AG09309 (cell line): ENCODE measurements at regions not wholly inside any gene's neighbourhood (a gene's known extent, or its start where the extent isn't known, plus 50 kb on each side); places are given as distances from the start of the nearest gene placed in this dataset.

ENCODE experiments used
- DNase-seq: peaks from one replicate; pipeline ENCODE4 v3.0.0-alpha.2; 2010; ENCODE audit warnings: low read depth
- H3K4me3 ChIP-seq: 2 replicates; pipeline ENCODE4 v1.5.1; 2011; ENCODE audit warnings: mild to moderate bottlenecking, low read depth, low read length, moderate library complexity; ENCODE audit not compliant: control insufficient read depth
- TF ChIP-seq, protein P1 (sequence below): IDR thresholded peaks from 2 replicates; pipeline ENCODE4 v1.5.1; 2011; ENCODE audit warnings: mild to moderate bottlenecking, low read depth, low read length, inconsistent platforms; ENCODE audit not compliant: insufficient read depth, control insufficient read depth; ENCODE audit errors: missing control alignments

GRCh38 chr12:19894803-19895202 lies 455.5 kb downstream of the AEBP2 start:
- no peak for DNase-seq
- H3K4me3 ChIP-seq: no peak overlapping the region

DNA sequence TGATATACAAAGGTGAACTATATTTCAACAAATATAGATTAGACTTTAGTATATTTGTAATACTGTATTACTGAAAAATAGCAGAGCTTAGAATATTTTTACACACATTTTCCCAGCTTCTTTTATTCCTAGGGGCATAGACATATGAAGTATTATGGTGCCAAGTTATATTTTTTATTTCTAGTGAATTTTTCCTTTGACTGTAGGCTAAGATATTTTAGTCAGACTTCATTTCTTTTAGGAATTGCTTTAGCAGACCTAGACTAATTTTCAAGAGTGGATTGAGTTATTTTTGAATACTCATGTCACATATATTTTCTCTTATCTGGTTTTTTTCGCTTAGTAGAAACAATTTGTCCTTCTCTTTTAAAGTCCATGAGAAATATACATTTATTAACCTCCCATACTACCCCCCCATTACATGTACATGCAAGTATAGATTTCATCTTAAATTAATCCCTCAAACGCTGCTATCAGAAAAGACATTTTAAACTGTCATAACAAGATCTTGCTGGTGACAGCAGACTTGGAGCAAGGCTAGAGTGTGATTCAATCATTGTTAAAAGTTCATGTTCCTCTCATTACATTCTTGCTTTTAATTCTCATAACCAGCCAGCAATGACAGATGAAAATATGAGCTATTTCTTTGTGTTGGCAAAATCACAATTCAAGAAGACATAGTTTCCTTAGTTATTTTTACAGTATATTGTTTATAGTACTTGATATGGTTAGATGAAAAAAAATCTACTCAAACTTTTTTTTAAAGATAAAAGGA lies 456.1 kb downstream of the AEBP2 start:
- TF ChIP-seq, protein P1, sequence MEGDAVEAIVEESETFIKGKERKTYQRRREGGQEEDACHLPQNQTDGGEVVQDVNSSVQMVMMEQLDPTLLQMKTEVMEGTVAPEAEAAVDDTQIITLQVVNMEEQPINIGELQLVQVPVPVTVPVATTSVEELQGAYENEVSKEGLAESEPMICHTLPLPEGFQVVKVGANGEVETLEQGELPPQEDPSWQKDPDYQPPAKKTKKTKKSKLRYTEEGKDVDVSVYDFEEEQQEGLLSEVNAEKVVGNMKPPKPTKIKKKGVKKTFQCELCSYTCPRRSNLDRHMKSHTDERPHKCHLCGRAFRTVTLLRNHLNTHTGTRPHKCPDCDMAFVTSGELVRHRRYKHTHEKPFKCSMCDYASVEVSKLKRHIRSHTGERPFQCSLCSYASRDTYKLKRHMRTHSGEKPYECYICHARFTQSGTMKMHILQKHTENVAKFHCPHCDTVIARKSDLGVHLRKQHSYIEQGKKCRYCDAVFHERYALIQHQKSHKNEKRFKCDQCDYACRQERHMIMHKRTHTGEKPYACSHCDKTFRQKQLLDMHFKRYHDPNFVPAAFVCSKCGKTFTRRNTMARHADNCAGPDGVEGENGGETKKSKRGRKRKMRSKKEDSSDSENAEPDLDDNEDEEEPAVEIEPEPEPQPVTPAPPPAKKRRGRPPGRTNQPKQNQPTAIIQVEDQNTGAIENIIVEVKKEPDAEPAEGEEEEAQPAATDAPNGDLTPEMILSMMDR: no peak
- H3K4me3 ChIP-seq: no peak overlapping the region
- no peak for DNase-seq

More at GRCh38 chr12:19894803-19895202, 455.5 kb downstream of the AEBP2 start:
- TF ChIP-seq, protein P1: no peak

GRCh38 chr12:19896041-19896440 lies 456.7 kb downstream of the AEBP2 start:
- no peak overlapping the region for H3K4me3 ChIP-seq
- TF ChIP-seq, protein P1: no peak
- DNase-seq: no peak

GRCh38 chr12:19896534-19896933 lies 457.2 kb downstream of the AEBP2 start:
- no peak overlapping the region for H3K4me3 ChIP-seq
- TF ChIP-seq, protein P1: no peak
- DNase-seq: no peak

- DNase-seq: no peak
- TF ChIP-seq, protein P1: no peak
- no peak overlapping the region for H3K4me3 ChIP-seq
Observed at GRCh38 chr12:19897900-19898408, 458.7 kb downstream of the AEBP2 start.

GRCh38 chr12:19901841-19902240 lies 462.5 kb downstream of the AEBP2 start:
- TF ChIP-seq, protein P1: no peak
- H3K4me3 ChIP-seq: no peak overlapping the region
- no peak for DNase-seq
